ENCODE measurements at regions not wholly inside any gene's neighbourhood (a gene's known extent, or its start where the extent isn't known, plus 50 kb on each side); places are given as distances from the start of the nearest gene placed in this dataset.

DNA sequence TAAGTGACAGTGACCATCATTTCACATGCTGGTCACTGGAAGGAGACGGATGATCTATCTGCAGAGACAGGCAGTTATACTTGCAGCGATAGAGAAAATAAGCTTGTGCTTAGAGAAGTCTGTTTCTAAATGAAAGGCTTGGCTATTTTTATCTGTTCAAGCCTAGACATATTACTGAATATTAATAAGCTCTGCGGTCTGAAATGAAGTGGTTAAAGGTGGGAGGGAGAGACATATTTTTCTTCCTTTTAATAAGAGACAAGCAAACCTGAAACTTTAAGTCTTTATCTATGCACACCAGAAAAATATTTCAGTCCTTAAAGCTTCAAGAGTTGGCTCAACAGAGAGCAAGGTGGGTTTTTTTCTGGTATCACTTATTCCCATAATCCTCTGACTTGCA is 99.0 kb downstream of the CD200R1L start:
- FAIRE-seq (no peak), DNase-seq (ENCODE audit: low read depth in 1 of 2, low spot score in 1 of 2) (no peak), ATAC-seq (no peak)
- TF ChIP-seq RAD21 (conservative IDR thresholded peaks at IDR 0.05 in 1 of 2, IDR thresholded peaks at IDR 0.05 in 1 of 2) (no peak), EHF (CRISPR knock-in tag; IDR thresholded peaks at IDR 0.05) (no peak), NFE2L2 (conservative IDR thresholded peaks at IDR 0.05; ENCODE audit: low read length) (no peak), RFX5 (IDR thresholded peaks at IDR 0.05) (no peak), E2F6 (IDR thresholded peaks at IDR 0.05; ENCODE audit: borderline replicate concordance, low read depth) (no peak), NPAS2 (CRISPR knock-in tag; IDR thresholded peaks at IDR 0.05; ENCODE audit: borderline replicate concordance) (no peak), HOXB5 (CRISPR knock-in tag; IDR thresholded peaks at IDR 0.05) (no peak), KDM1A (IDR thresholded peaks at IDR 0.05; ENCODE audit: low read depth) (no peak), CHD4 (IDR thresholded peaks at IDR 0.05; ENCODE audit: borderline replicate concordance) (no peak), ZC3H11A (IDR thresholded peaks at IDR 0.05) (no peak), TFCP2L1 (CRISPR knock-in tag; IDR thresholded peaks at IDR 0.05) (no peak), CBX2 (IDR thresholded peaks at IDR 0.05; ENCODE audit: borderline replicate concordance, low read depth) (no peak), ESRRA (IDR thresholded peaks at IDR 0.05; ENCODE audit: borderline replicate concordance, low read length) (no peak), ELK1 (IDR thresholded peaks at IDR 0.05; ENCODE audit: low read depth, low read length) (no peak), RARB (CRISPR knock-in tag; IDR thresholded peaks at IDR 0.05) (no peak), EHMT2 (IDR thresholded peaks at IDR 0.05; ENCODE audit: low read depth) (no peak)
- TF ChIP-seq, protein P1, sequence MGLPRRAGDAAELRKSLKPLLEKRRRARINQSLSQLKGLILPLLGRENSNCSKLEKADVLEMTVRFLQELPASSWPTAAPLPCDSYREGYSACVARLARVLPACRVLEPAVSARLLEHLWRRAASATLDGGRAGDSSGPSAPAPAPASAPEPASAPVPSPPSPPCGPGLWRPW (IDR thresholded peaks at IDR 0.05): no peak
- H3K4me3 ChIP-seq: no peak overlapping the region
- H3K27ac ChIP-seq: peak overlapping the region; percentile 78 to 87
- H3K9me3 ChIP-seq: no peaks in the 10 kb centered on the region
- POLR2A ChIA-PET: no interaction called here
- peak overlapping the region; percentile 65 for H3K4me2 ChIP-seq
- H3K4me1 ChIP-seq: peaks cover 61% of the 10 kb centered on the region
- 93% methylated on average over 3 of the region's 3 CpGs for WGBS (ENCODE audit: missing lambda C conversion rate)
- CTCF ChIA-PET: interaction anchor here (1.4 to 8.6 kb wide), 6 partner anchors 13 to 105 kb away, joined by 4 to 50 read pairs (median 8); no protein-coding TSS in a partner anchor

GRCh38 chr3:112746675-112747280 is 99.9 kb downstream of the CD200R1L start:
- Histone ChIP-seq H3K4me2 (peak overlapping the region; percentile 65), H3K9me3 (no peaks in the 10 kb centered on the region), H3K4me1 (peaks cover 53% of the 10 kb centered on the region), H3K4me3 (no peak overlapping the region), H3K27ac (peak overlapping the region; percentile 78 to 87)
- ChIA-PET POLR2A (interaction anchor here (0.6 to 1.0 kb wide), 3 partner anchors 14 to 244 kb away, joined by 3 to 9 read pairs (median 3); partner anchors contain the start of gene GTPBP8), CTCF (interaction anchor here (0.9 to 8.6 kb wide), 8 partner anchors 12 to 244 kb away, joined by 3 to 50 read pairs (median 7); partner anchors contain the start of gene GTPBP8)
- FAIRE-seq (peak; percentile 18), ATAC-seq (peak; percentile 85 to 86), DNase-seq (ENCODE audit: low read depth in 1 of 2, low spot score in 1 of 2) (peak in 1 of 2 experiments; percentile 79)
- WGBS (ENCODE audit: missing lambda C conversion rate): 22% methylated on average over 6 of the region's 6 CpGs
- TF ChIP-seq SREBF2 (IDR thresholded peaks at IDR 0.05) (no peak), EP300 (IDR thresholded peaks at IDR 0.05) (peak in 1 of 2 experiments; percentile 47; a peak in 1 of 5 replicates), ZNF302 (CRISPR knock-in tag; IDR thresholded peaks at IDR 0.05) (no peak), HMGXB4 (CRISPR knock-in tag; IDR thresholded peaks at IDR 0.05; ENCODE audit: borderline replicate concordance) (no peak), FOSB (CRISPR knock-in tag; IDR thresholded peaks at IDR 0.05) (no peak), EHMT2 (IDR thresholded peaks at IDR 0.05; ENCODE audit: low read depth) (no peak), HDAC2 (IDR thresholded peaks at IDR 0.05) (no peak), NFE2L2 (conservative IDR thresholded peaks at IDR 0.05; ENCODE audit: low read length) (no peak), ZC3H11A (IDR thresholded peaks at IDR 0.05) (no peak), CTCF (IDR thresholded peaks at IDR 0.05) (no peak), ZFP36 (IDR thresholded peaks at IDR 0.05; ENCODE audit: borderline replicate concordance, partially characterized antibody) (no peak), MAFK (IDR thresholded peaks at IDR 0.05; ENCODE audit: partially characterized antibody) (no peak), JUN (IDR thresholded peaks at IDR 0.05) (0 out of 5 replicates have a peak, but pooled peaks of 1 of the 2 experiments have one; percentile 30), SMC3 (IDR thresholded peaks at IDR 0.05) (no peak), TP53 (CRISPR knock-in tag; IDR thresholded peaks at IDR 0.05) (no peak), CBX2 (IDR thresholded peaks at IDR 0.05; ENCODE audit: borderline replicate concordance, low read depth) (no peak), RFX5 (IDR thresholded peaks at IDR 0.05) (no peak), POLR2A (IDR thresholded peaks at IDR 0.05; ENCODE audit: low read length) (no peak), E2F6 (IDR thresholded peaks at IDR 0.05; ENCODE audit: borderline replicate concordance, low read depth) (no peak)
- TF ChIP-seq, protein P2, sequence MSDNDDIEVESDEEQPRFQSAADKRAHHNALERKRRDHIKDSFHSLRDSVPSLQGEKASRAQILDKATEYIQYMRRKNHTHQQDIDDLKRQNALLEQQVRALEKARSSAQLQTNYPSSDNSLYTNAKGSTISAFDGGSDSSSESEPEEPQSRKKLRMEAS (IDR thresholded peaks at IDR 0.05): no peak; the same call in 1 of the 2 replicates

Measured in A549 (cell line).